ENCODE measurements at regions not wholly inside any gene's neighbourhood (a gene's known extent, or its start where the extent isn't known, plus 50 kb on each side); places are given as distances from the start of the nearest gene placed in this dataset.
"Not testable (repeated sequence)": the region's sequence is repeated elsewhere in the genome, so short reads cannot be mapped to it uniquely, and the experiment has no call there.

GRCh38 chr15:96472681-96473080, 142.2 kb downstream of the NR2F2 start:
- no peaks in the 10 kb centered on the region for H3K36me3 ChIP-seq
- DNase-seq (ENCODE audit: low spot score): no peak
- intact Hi-C loops (cut with DNase I): no loop called here
- H3K9me3 ChIP-seq: no peaks in the 10 kb centered on the region
- TF ChIP-seq POLR2A (IDR thresholded peaks at IDR 0.05) (no peak), POLR2AphosphoS5 (IDR thresholded peaks at IDR 0.05) (no peak), CTCF (IDR thresholded peaks at IDR 0.05) (no peak)
- no peak overlapping the region for H3K27ac ChIP-seq
- peaks cover 4% of the 10 kb centered on the region for H3K27me3 ChIP-seq (replicated peaks; ENCODE audit: insufficient read depth)
- no peak overlapping the region for H3K4me3 ChIP-seq
- no peaks in the 10 kb centered on the region for H3K4me1 ChIP-seq (replicated peaks)
- WGBS: 69% methylated on average over 3 of the region's 3 CpGs

GRCh38 chr15:96473556-96473955, 143.1 kb downstream of the NR2F2 start:
- intact Hi-C loops (cut with DNase I): no loop called here
- WGBS: 88% methylated on average over 5 of the region's 5 CpGs
- Histone ChIP-seq H3K4me3 (no peak overlapping the region), H3K4me1 (replicated peaks) (no peaks in the 10 kb centered on the region), H3K27me3 (replicated peaks; ENCODE audit: insufficient read depth) (peaks cover 4% of the 10 kb centered on the region), H3K27ac (no peak overlapping the region), H3K36me3 (no peaks in the 10 kb centered on the region), H3K9me3 (no peaks in the 10 kb centered on the region)
- TF ChIP-seq CTCF (IDR thresholded peaks at IDR 0.05): no peak
- no peak for DNase-seq (ENCODE audit: low spot score)

GRCh38 chr15:96474231-96474664, 143.7 kb downstream of the NR2F2 start:
- 43% methylated on average over 5 of the region's 5 CpGs for WGBS
- DNase-seq (ENCODE audit: low spot score): no peak
- Histone ChIP-seq H3K9me3 (no peaks in the 10 kb centered on the region), H3K27me3 (replicated peaks; ENCODE audit: insufficient read depth) (peaks cover 4% of the 10 kb centered on the region), H3K36me3 (no peaks in the 10 kb centered on the region), H3K27ac (no peak overlapping the region), H3K4me3 (no peak overlapping the region), H3K4me1 (replicated peaks) (no peaks in the 10 kb centered on the region)
- intact Hi-C loops (cut with DNase I): no loop called here
- TF ChIP-seq CTCF (IDR thresholded peaks at IDR 0.05) (no peak), POLR2A (IDR thresholded peaks at IDR 0.05) (no peak), POLR2AphosphoS5 (IDR thresholded peaks at IDR 0.05) (no peak)

GRCh38 chr15:96477227-96477626, 146.7 kb downstream of the NR2F2 start:
- H3K27ac ChIP-seq: no peak overlapping the region
- no peaks in the 10 kb centered on the region for H3K9me3 ChIP-seq
- intact Hi-C loops (cut with DNase I): no loop called here
- no peaks in the 10 kb centered on the region for H3K4me1 ChIP-seq (replicated peaks)
- 97% methylated on average over 3 of the region's 3 CpGs for WGBS
- H3K36me3 ChIP-seq: no peaks in the 10 kb centered on the region
- TF ChIP-seq CTCF (IDR thresholded peaks at IDR 0.05): no peak
- TF ChIP-seq POLR2A (IDR thresholded peaks at IDR 0.05): no peak
- no peak for TF ChIP-seq POLR2AphosphoS5 (IDR thresholded peaks at IDR 0.05)
- no peak for DNase-seq (ENCODE audit: low spot score)
- H3K4me3 ChIP-seq: no peak overlapping the region
- no peaks in the 10 kb centered on the region for H3K27me3 ChIP-seq (replicated peaks; ENCODE audit: insufficient read depth)

- H3K9me3 ChIP-seq; H3K4me3 ChIP-seq; H3K36me3 ChIP-seq; H3K27me3 ChIP-seq (replicated peaks; ENCODE audit: insufficient read depth); H3K27ac ChIP-seq; DNase-seq (ENCODE audit: low spot score); intact Hi-C loops (cut with DNase I); H3K4me1 ChIP-seq (replicated peaks): not testable (repeated sequence)
- 100% methylated on average over 1 of the region's 1 CpG for whole genome bisulfite sequencing
These were observed 153.9 kb downstream of the NR2F2 start for GRCh38 chr15:96484412-96484811.

Data from prostate gland (tissue), 2 donors.